OCI-LY3 (cell line): ENCODE measurements at regions not wholly inside any gene's neighbourhood (a gene's known extent, or its start where the extent isn't known, plus 50 kb on each side); places are given as distances from the start of the nearest gene placed in this dataset.

Experiments used
- H2AFZ ChIP-seq: fragments of 200-600, 300-600 bp; shearing (Covaris generic); 2 replicates; pipeline ENCODE4 v1.6.0; 2014; ENCODE audit warnings: antibody characterized with exemption, low read depth, low read length
- H3K27ac ChIP-seq: fragments of 200-600, 300-600 bp; sonication (generic); 2 replicates; pipeline ENCODE4 v1.5.1; 2014; ENCODE audit warnings: mild to moderate bottlenecking, low read length, moderate library complexity, mixed read lengths
- H3K27me3 ChIP-seq: fragments of 200-600, 300-600 bp; sonication (generic); 2 replicates; pipeline ENCODE4 v1.6.1; 2014; ENCODE audit warnings: low read depth, low read length, mixed read lengths
- H3K36me3 ChIP-seq: fragments of 200-600, 300-600 bp; sonication (generic); replicated peaks from 2 replicates; pipeline ENCODE3; 2014; ENCODE audit warnings: low read depth, low read length, mixed read lengths
- H3K4me1 ChIP-seq: fragments of 300-600, 200-600 bp; sonication (generic); 2 replicates; pipeline ENCODE4 v1.6.1; 2014; ENCODE audit warnings: low read length, mixed read lengths
- H3K4me2 ChIP-seq: fragments of 200-600, 300-600 bp; sonication (generic); 2 replicates; pipeline ENCODE4 v1.6.1; 2014; ENCODE audit warnings: low read length, mixed read lengths
- H3K4me3 ChIP-seq: fragments of 300-600, 200-600 bp; sonication (generic); 2 replicates; pipeline ENCODE4 v1.5.1; 2014; ENCODE audit warnings: antibody characterized with exemption, mild to moderate bottlenecking, low read length, moderate library complexity
- H3K79me2 ChIP-seq: fragments of 300-600, 200-600 bp; shearing (Covaris generic); 2 replicates; pipeline ENCODE4 v1.6.1; 2014; ENCODE audit warnings: mild to moderate bottlenecking, low read length, mixed read lengths
- H3K9ac ChIP-seq: fragments of 300-600, 200-600 bp; shearing (Covaris generic); 2 replicates; pipeline ENCODE4 v1.6.0; 2014; ENCODE audit warnings: mild to moderate bottlenecking, low read length, moderate library complexity
- H3K9me3 ChIP-seq: fragments of 200-600, 300-600 bp; shearing (Covaris generic); 2 replicates; pipeline ENCODE4 v1.6.1; 2014; ENCODE audit warnings: low read length, mixed read lengths; ENCODE audit not compliant: insufficient read depth
- H4K20me1 ChIP-seq: fragments of 200-600, 300-600 bp; sonication (generic); 2 replicates; pipeline ENCODE4 v1.6.1; 2016; ENCODE audit warnings: low read length, mixed read lengths; ENCODE audit not compliant: insufficient read depth
- EZH2phosphoT487 ChIP-seq: fragments of 200-600 bp; shearing (Covaris generic); IDR thresholded peaks from 2 replicates; pipeline ENCODE4 v1.6.1; 2018; ENCODE audit warnings: antibody characterized with exemption, mixed run types, low read depth
- TF ChIP-seq, protein P1 (sequence below): fragments of 200-600, 300-600 bp; sonication (generic); IDR thresholded peaks from 2 replicates; pipeline ENCODE4 v1.5.1; 2014; ENCODE audit warnings: antibody characterized with exemption, low read length, low read depth

DNA sequence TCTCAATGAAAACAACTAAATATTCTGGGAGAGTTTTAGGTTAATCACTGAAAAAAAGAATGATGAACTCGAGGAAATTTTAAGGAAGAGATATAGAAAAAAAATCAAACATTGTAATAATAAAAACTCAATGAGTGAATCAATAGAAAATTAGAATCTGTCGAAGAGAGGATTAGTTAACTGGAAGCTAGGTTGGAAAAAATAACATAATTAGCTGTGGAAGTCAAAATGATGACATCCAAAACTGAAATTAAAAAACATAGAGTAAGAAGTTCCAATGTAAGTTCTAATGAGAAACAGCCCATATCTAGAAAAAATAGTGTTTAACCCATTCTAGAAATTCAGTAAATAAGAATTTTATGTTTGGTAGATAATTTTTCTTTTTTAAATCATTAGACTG is 299.3 kb upstream of the RARB start:
- Histone ChIP-seq H3K4me1 (no peaks in the 10 kb centered on the region), H3K27me3 (no peaks in the 10 kb centered on the region), H3K4me2 (no peak overlapping the region), H3K4me3 (no peak overlapping the region), H4K20me1 (no peaks in the 10 kb centered on the region), H2AFZ (no peak overlapping the region), H3K9ac (no peak overlapping the region), H3K36me3 (no peaks in the 10 kb centered on the region), H3K27ac (no peak overlapping the region), H3K9me3 (0 out of 2 replicates have a peak, but pooled peaks cover 5% of the 10 kb centered on the region), H3K79me2 (no peaks in the 10 kb centered on the region)
- TF ChIP-seq, protein P1, sequence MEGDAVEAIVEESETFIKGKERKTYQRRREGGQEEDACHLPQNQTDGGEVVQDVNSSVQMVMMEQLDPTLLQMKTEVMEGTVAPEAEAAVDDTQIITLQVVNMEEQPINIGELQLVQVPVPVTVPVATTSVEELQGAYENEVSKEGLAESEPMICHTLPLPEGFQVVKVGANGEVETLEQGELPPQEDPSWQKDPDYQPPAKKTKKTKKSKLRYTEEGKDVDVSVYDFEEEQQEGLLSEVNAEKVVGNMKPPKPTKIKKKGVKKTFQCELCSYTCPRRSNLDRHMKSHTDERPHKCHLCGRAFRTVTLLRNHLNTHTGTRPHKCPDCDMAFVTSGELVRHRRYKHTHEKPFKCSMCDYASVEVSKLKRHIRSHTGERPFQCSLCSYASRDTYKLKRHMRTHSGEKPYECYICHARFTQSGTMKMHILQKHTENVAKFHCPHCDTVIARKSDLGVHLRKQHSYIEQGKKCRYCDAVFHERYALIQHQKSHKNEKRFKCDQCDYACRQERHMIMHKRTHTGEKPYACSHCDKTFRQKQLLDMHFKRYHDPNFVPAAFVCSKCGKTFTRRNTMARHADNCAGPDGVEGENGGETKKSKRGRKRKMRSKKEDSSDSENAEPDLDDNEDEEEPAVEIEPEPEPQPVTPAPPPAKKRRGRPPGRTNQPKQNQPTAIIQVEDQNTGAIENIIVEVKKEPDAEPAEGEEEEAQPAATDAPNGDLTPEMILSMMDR = no peak
- no peak for TF ChIP-seq EZH2phosphoT487

DNA sequence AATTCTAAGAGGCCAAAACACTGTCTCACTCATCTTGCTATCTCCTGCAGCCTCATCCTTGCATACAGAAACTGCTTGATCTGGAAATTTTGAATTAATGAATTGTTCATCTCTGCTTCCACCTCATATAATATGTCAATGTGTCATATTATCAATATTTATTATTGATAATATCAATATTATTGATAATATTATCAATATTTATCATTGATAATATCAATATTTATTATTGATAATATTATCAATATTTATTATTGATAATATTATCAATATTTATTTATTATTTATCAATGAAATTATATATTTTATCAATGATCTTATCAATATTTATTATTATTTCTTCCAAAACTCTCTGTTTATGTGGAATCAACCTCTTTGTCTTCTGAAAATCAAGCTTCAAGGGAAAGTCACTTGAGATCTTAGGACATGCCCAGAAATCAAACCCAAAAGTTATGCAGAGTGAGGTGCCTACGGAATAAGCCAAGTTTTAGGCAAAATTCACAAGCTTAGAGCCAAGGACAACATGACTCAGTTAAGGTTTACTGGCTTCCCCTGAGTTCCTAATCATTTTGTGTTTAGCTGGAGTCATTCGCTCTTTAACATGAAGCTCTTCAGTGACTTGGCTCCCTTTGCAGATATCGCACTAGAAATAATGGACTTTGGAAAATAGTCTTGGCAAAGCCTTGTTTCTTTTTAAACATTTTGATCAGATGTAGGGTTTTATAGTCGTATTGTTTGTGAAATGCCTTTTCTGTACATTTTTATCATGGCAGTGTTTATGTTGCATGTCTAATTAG is 297.1 kb upstream of the RARB start:
- Histone ChIP-seq H3K36me3 (no peaks in the 10 kb centered on the region), H3K27me3 (no peaks in the 10 kb centered on the region), H3K9me3 (0 out of 2 replicates have a peak, but pooled peaks cover 5% of the 10 kb centered on the region), H3K27ac (no peak overlapping the region), H3K9ac (no peak overlapping the region), H3K4me3 (no peak overlapping the region), H3K79me2 (no peaks in the 10 kb centered on the region), H3K4me1 (no peaks in the 10 kb centered on the region), H4K20me1 (no peaks in the 10 kb centered on the region), H3K4me2 (no peak overlapping the region), H2AFZ (no peak overlapping the region)
- TF ChIP-seq, protein P1 = no peak
- TF ChIP-seq EZH2phosphoT487 = no peak

DNA sequence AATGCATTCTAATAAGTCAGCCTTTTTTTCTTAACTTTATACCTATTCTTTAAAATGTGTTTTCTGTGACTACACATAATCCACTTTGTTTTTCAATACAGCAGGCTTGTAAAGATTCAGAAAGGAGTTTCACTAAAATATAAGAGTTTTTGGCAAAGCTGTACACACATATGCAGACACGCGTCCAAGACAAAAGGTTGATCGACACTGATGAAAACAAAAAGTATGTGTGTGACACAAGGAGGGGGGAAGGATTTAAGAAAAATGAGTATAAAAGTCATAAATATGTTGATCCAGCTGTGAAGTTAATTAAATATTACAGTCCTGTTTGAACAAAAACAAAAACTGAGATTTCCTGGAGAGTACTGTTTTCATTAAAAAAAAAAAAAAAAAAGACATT is 294.5 kb upstream of the RARB start:
- no peaks in the 10 kb centered on the region for H4K20me1 ChIP-seq
- no peak overlapping the region for H3K4me2 ChIP-seq
- no peak overlapping the region for H3K27ac ChIP-seq
- no peak overlapping the region for H3K9ac ChIP-seq
- H3K36me3 ChIP-seq = no peaks in the 10 kb centered on the region
- TF ChIP-seq, protein P1 = no peak
- no peak for TF ChIP-seq EZH2phosphoT487
- H3K27me3 ChIP-seq = no peaks in the 10 kb centered on the region
- H3K4me3 ChIP-seq = no peak overlapping the region
- H3K79me2 ChIP-seq = no peaks in the 10 kb centered on the region
- H3K4me1 ChIP-seq = no peaks in the 10 kb centered on the region
- 0 out of 2 replicates have a peak, but pooled peaks cover 5% of the 10 kb centered on the region for H3K9me3 ChIP-seq
- no peak overlapping the region for H2AFZ ChIP-seq

DNA sequence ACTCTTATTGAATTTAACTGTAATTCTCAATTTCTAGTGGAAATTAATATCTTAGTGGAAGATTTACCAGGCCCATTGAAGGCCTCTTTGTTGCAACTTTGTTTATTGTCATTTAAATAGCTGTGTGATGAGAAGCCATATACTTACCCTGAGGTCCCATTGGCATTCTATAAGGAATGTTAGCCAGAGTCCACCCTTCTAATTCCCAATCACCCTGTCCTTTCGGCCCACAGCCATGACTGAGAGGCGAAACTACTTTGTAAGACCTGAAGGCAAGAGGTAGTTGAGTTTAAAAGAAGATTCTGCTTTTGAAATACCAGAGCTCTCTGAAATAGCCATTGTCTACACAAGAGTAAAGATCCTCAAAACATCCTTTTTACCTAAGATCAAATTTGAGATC is 290.5 kb upstream of the RARB start:
- Histone ChIP-seq H3K36me3 (no peaks in the 10 kb centered on the region), H3K27ac (no peak overlapping the region), H3K9me3 (no peaks in the 10 kb centered on the region), H3K4me1 (no peaks in the 10 kb centered on the region), H3K4me2 (no peak overlapping the region), H3K4me3 (no peak overlapping the region), H3K9ac (no peak overlapping the region), H3K79me2 (no peaks in the 10 kb centered on the region), H3K27me3 (no peaks in the 10 kb centered on the region), H4K20me1 (no peaks in the 10 kb centered on the region), H2AFZ (no peak overlapping the region)
- TF ChIP-seq EZH2phosphoT487 = no peak
- TF ChIP-seq, protein P1 = no peak
